ENCODE measurements at regions not wholly inside any gene's neighbourhood (a gene's known extent, or its start where the extent isn't known, plus 50 kb on each side); places are given as distances from the start of the nearest gene placed in this dataset.

- TF ChIP-seq CTCF (IDR thresholded peaks at IDR 0.05; ENCODE audit: low read length) (no peak), EZH2 (IDR thresholded peaks at IDR 0.05; ENCODE audit: borderline replicate concordance, low read length) (no peak)
Observed at GRCh38 chr10:113420057-113420732, 132.7 kb upstream of the HABP2 start.

Measured in OCI-LY1 (cell line).